ENCODE measurements at regions not wholly inside any gene's neighbourhood (a gene's known extent, or its start where the extent isn't known, plus 50 kb on each side); places are given as distances from the start of the nearest gene placed in this dataset.

DNA sequence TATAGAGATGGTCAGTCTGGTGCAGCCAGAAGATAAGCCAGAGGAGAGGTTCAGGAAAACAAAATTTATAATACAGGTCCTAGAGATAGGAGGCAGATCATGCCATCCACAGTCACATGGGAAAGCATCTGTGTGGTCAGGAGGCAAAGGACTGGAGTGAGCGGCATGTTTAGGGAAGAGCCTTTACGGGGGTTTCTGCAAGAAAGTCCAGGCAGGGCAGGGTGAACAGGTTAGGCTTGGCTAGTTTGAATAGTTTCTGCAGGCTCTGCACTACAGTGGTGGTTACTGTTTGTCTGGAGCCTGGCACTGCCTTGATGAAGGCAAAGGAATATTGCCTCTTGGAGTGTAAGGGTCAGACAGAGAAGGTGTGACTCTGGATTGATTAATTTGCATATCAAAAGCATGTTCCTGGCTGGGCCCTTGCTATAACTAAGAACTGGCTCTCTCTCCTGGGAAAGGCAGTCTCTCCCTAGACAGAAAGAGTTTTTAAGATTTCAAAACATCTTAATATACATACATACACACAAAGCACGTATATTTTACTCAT is 1034.7 kb upstream of the CHAC2 start:
- Histone ChIP-seq H3K4me1 (no peaks in the 10 kb centered on the region), H3K9me3 (no peaks in the 10 kb centered on the region), H3K4me3 (no peak overlapping the region), H3K27ac (no peak overlapping the region), H3K36me3 (no peaks in the 10 kb centered on the region), H3K27me3 (no peaks in the 10 kb centered on the region)
- DNase-seq = no peak
- TF ChIP-seq POLR2A (IDR thresholded peaks at IDR 0.05) = no peak
- TF ChIP-seq, protein P1, sequence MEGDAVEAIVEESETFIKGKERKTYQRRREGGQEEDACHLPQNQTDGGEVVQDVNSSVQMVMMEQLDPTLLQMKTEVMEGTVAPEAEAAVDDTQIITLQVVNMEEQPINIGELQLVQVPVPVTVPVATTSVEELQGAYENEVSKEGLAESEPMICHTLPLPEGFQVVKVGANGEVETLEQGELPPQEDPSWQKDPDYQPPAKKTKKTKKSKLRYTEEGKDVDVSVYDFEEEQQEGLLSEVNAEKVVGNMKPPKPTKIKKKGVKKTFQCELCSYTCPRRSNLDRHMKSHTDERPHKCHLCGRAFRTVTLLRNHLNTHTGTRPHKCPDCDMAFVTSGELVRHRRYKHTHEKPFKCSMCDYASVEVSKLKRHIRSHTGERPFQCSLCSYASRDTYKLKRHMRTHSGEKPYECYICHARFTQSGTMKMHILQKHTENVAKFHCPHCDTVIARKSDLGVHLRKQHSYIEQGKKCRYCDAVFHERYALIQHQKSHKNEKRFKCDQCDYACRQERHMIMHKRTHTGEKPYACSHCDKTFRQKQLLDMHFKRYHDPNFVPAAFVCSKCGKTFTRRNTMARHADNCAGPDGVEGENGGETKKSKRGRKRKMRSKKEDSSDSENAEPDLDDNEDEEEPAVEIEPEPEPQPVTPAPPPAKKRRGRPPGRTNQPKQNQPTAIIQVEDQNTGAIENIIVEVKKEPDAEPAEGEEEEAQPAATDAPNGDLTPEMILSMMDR (IDR thresholded peaks at IDR 0.05) = no peak
- intact Hi-C loops (cut with DNase I; ENCODE audit: low total_unique reads) = no loop called here

DNA sequence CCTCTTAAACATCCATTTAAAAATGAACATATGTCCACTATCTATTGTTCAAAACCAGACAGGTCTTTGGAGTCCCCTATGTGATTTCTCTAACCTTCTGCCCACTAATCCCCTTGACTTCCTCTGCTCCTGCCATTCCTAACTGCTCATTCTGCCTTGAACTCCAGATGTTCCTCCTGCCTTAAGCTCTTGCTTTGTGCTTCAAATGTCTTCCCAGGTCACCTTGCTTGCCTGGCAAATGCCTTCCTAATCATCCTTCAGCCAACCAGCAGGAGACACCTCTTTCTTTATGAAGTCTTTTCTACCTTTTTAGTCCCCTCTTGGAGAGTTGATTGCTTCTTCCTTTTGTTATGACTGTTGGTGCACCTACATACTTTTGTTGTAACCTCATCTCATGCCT is 1043.0 kb upstream of the CHAC2 start:
- no peak for DNase-seq
- H3K27me3 ChIP-seq = no peaks in the 10 kb centered on the region
- intact Hi-C loops (cut with DNase I; ENCODE audit: low total_unique reads) = no loop called here
- H3K27ac ChIP-seq = no peak overlapping the region
- TF ChIP-seq, protein P1 (IDR thresholded peaks at IDR 0.05) = no peak
- TF ChIP-seq POLR2A (IDR thresholded peaks at IDR 0.05) = no peak
- no peaks in the 10 kb centered on the region for H3K9me3 ChIP-seq
- no peaks in the 10 kb centered on the region for H3K4me1 ChIP-seq
- H3K4me3 ChIP-seq = no peak overlapping the region
- H3K36me3 ChIP-seq = no peaks in the 10 kb centered on the region

DNA sequence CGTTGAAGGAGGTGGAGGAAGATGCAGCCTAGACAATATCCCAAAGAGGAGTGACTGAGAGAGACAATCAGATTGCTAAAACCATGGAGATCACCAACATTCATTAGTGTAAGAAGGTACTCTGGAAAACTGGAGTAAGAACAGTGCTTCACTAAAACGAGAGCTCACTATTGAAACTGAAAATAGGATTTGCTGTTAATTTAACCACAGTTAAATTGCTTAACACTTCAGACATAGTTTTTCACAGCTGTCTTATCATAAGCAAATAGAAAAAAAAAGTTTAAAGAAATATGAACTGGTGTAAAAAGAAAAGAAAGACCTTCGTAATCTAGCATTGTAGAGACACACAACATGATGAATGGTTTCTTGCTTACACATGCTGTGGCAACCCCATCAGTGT is 1049.8 kb upstream of the CHAC2 start:
- H3K9me3 ChIP-seq = no peaks in the 10 kb centered on the region
- H3K27me3 ChIP-seq = no peaks in the 10 kb centered on the region
- intact Hi-C loops (cut with DNase I; ENCODE audit: low total_unique reads) = no loop called here
- DNase-seq = no peak
- no peak overlapping the region for H3K27ac ChIP-seq
- TF ChIP-seq, protein P1 (IDR thresholded peaks at IDR 0.05) = no peak
- TF ChIP-seq POLR2A (IDR thresholded peaks at IDR 0.05) = no peak
- H3K4me1 ChIP-seq = no peaks in the 10 kb centered on the region
- H3K36me3 ChIP-seq = no peaks in the 10 kb centered on the region
- no peak overlapping the region for H3K4me3 ChIP-seq

DNA sequence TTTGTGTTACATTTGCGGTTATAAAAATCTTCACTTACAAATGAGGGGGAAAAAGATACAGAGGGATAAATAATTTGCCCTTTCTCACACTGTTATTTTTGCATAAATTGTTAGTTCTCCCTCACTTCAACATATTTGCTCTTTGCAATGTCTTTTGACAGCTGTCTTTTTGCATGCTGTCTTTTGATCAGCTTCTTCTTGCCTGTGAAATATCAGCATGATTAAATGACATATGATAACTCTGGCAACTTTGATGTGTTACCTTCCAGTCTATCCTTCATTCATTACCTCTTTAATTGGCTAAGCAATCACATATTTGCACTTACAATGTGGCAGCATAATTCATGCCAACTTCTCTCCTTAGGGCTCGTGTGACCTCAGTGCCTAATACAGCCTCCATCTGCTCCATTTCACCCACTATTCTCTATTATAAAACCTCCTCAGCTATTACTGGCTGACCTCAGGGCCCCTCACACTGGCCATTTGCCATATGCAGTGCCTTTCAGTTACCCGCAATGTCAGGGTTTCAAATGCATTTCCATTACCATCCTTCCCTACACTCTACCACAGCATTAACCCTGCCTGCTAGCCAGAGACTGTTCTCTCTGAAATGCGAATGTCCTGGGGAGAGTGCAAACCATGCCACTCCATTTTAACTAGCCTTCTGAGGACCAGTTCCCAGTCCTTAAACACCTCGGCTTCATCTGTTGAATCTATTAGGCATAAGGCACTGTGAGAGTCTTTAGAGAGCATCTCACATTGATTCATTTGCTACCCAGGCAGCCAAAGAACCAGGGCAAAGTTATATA is 1056.6 kb upstream of the CHAC2 start:
- H3K9me3 ChIP-seq = no peaks in the 10 kb centered on the region
- no peak overlapping the region for H3K27ac ChIP-seq
- TF ChIP-seq, protein P1 (IDR thresholded peaks at IDR 0.05) = no peak
- no peak for TF ChIP-seq POLR2A (IDR thresholded peaks at IDR 0.05)
- H3K36me3 ChIP-seq = no peaks in the 10 kb centered on the region
- no peaks in the 10 kb centered on the region for H3K4me1 ChIP-seq
- H3K27me3 ChIP-seq = no peaks in the 10 kb centered on the region
- DNase-seq = no peak
- no peak overlapping the region for H3K4me3 ChIP-seq
- intact Hi-C loops (cut with DNase I; ENCODE audit: low total_unique reads) = no loop called here

DNA sequence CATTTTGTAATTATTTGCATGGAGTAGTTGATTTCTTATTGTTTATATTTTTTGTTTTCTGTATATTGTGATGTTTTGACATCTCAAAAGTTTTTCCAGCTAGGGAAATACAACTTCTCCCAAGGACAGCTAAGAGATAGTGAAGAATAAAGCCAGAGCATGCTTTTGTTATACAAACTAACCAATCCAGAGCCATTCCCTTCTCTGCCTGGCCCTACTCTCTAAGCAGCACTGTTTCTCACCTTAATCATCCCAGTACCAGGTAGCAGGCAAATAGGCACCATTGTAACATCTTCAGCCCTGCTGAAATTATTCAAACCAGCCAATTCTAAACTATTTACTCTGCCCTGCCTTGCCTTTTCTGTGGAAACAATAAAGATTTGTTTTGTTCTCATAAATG is 1063.4 kb upstream of the CHAC2 start:
- Histone ChIP-seq H3K4me1 (no peaks in the 10 kb centered on the region), H3K36me3 (no peaks in the 10 kb centered on the region), H3K27ac (no peak overlapping the region), H3K4me3 (no peak overlapping the region), H3K27me3 (no peaks in the 10 kb centered on the region), H3K9me3 (no peaks in the 10 kb centered on the region)
- TF ChIP-seq POLR2A (IDR thresholded peaks at IDR 0.05) = no peak
- TF ChIP-seq, protein P1 (IDR thresholded peaks at IDR 0.05) = no peak
- intact Hi-C loops (cut with DNase I; ENCODE audit: low total_unique reads) = no loop called here
- no peak for DNase-seq
